Stomach (tissue), 4 donors: ENCODE measurements at regions not wholly inside any gene's neighbourhood (a gene's known extent, or its start where the extent isn't known, plus 50 kb on each side); places are given as distances from the start of the nearest gene placed in this dataset.

Source experiments
- POLR2AphosphoS5 ChIP-seq, 3 donors: sonication (generic); formaldehyde crosslinking; IDR thresholded peaks; one replicate each; pipeline ENCODE4 v1.6.1; 2016; ENCODE audit warnings: antibody characterized with exemption in 3 of 3
- TF ChIP-seq, protein P1 (sequence below), 7 experiments: fragments of 450-650 bp in 4 of 7; fragments of 200-600 bp in 3 of 7; sonication (generic) in 3 of 7; IDR thresholded peaks; one replicate each; pipeline ENCODE4 v1.5.1; 2016 to 2019; ENCODE audit warnings: antibody characterized with exemption in 7 of 7, control low read depth in 2 of 7, mild to moderate bottlenecking in 1 of 7

DNA sequence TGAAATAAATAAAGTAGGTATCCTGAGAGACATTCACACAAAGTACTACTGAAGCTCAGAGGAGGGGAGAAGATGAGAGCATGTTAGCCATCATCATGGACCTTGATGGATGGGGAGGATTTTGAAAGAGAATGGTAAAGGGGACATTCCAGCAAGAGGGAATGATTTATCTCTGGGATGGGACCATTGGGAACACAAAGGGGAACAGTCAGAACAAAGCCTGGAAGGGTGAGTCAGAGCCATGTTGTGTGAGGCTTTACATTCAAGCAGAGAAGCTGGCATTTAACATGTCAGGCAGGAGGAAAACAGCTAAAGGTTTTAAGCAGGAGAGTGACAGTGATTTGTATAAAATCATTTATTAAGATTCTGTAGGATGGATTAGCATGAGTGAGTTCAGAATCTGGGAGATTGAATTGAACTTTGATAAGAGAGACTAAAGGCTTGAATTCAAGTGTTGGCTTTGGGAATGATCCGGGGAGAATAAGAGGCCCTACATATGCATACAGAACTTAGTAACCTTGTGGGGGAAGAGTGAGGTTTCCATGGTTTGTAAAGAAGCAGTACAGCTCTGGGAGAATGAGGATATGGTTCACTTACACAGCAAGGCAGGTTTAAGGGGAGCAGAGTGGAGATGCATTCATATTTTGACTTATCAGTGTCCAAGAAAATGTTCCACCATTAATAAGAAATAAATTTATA is 174.4 kb downstream of the SYT10 start:
- TF ChIP-seq, protein P1, sequence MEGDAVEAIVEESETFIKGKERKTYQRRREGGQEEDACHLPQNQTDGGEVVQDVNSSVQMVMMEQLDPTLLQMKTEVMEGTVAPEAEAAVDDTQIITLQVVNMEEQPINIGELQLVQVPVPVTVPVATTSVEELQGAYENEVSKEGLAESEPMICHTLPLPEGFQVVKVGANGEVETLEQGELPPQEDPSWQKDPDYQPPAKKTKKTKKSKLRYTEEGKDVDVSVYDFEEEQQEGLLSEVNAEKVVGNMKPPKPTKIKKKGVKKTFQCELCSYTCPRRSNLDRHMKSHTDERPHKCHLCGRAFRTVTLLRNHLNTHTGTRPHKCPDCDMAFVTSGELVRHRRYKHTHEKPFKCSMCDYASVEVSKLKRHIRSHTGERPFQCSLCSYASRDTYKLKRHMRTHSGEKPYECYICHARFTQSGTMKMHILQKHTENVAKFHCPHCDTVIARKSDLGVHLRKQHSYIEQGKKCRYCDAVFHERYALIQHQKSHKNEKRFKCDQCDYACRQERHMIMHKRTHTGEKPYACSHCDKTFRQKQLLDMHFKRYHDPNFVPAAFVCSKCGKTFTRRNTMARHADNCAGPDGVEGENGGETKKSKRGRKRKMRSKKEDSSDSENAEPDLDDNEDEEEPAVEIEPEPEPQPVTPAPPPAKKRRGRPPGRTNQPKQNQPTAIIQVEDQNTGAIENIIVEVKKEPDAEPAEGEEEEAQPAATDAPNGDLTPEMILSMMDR (IDR thresholded peaks at IDR 0.05), result no peak
- no peak for TF ChIP-seq POLR2AphosphoS5 (IDR thresholded peaks at IDR 0.05)
